ENCODE measurements at regions not wholly inside any gene's neighbourhood (a gene's known extent, or its start where the extent isn't known, plus 50 kb on each side); places are given as distances from the start of the nearest gene placed in this dataset.

GRCh38 chr18:78796693-78797455 lies 182.7 kb upstream of the SALL3 start:
- TF ChIP-seq ISL1 (CRISPR knock-in tag; IDR thresholded peaks at IDR 0.05) (no peak), ZNF8 (CRISPR knock-in tag; IDR thresholded peaks at IDR 0.05) (no peak), TOX (CRISPR knock-in tag; IDR thresholded peaks at IDR 0.05; ENCODE audit: borderline replicate concordance) (no peak), SNAI2 (CRISPR knock-in tag; IDR thresholded peaks at IDR 0.05) (no peak), PATZ1 (CRISPR knock-in tag; IDR thresholded peaks at IDR 0.05; ENCODE audit: borderline replicate concordance) (no peak)
- no peak for ATAC-seq

GRCh38 chr18:78797499-78797898 lies 182.1 kb upstream of the SALL3 start:
- no peak for TF ChIP-seq ZFP3 (CRISPR knock-in tag; IDR thresholded peaks at IDR 0.05)
- TF ChIP-seq CSDC2 (CRISPR knock-in tag; IDR thresholded peaks at IDR 0.05) = no peak
- ATAC-seq = no peak

GRCh38 chr18:78798402-78799175 lies 181.0 kb upstream of the SALL3 start:
- no peak for ATAC-seq
- TF ChIP-seq ZC3H10 (CRISPR knock-in tag; IDR thresholded peaks at IDR 0.05) (no peak), CSDC2 (CRISPR knock-in tag; IDR thresholded peaks at IDR 0.05) (no peak), ISL1 (CRISPR knock-in tag; IDR thresholded peaks at IDR 0.05) (no peak), PATZ1 (CRISPR knock-in tag; IDR thresholded peaks at IDR 0.05; ENCODE audit: borderline replicate concordance) (no peak), CREB5 (CRISPR knock-in tag; IDR thresholded peaks at IDR 0.05; ENCODE audit: low read depth) (no peak), POU6F1 (CRISPR knock-in tag; IDR thresholded peaks at IDR 0.05; ENCODE audit: borderline replicate concordance, low read depth) (no peak), RARB (CRISPR knock-in tag; IDR thresholded peaks at IDR 0.05) (no peak), ZFP3 (CRISPR knock-in tag; IDR thresholded peaks at IDR 0.05) (no peak), TCF4 (CRISPR knock-in tag; IDR thresholded peaks at IDR 0.05; ENCODE audit: borderline replicate concordance) (no peak), BACH2 (CRISPR knock-in tag; IDR thresholded peaks at IDR 0.05; ENCODE audit: borderline replicate concordance) (no peak), ARNTL (CRISPR knock-in tag; IDR thresholded peaks at IDR 0.05; ENCODE audit: borderline replicate concordance, low read depth) (no peak), ZNF565 (CRISPR knock-in tag; conservative IDR thresholded peaks at IDR 0.05; ENCODE audit: low read depth) (no peak), ZNF70 (CRISPR knock-in tag; IDR thresholded peaks at IDR 0.05) (no peak), ZNF8 (CRISPR knock-in tag; IDR thresholded peaks at IDR 0.05) (no peak), TSHZ2 (CRISPR knock-in tag; IDR thresholded peaks at IDR 0.05) (no peak), ESRRG (CRISPR knock-in tag; IDR thresholded peaks at IDR 0.05) (no peak), CSRNP3 (CRISPR knock-in tag; IDR thresholded peaks at IDR 0.05) (no peak), GLIS3 (CRISPR knock-in tag; IDR thresholded peaks at IDR 0.05) (no peak), OSR1 (CRISPR knock-in tag; IDR thresholded peaks at IDR 0.05) (no peak)
